ENCODE measurements at regions not wholly inside any gene's neighbourhood (a gene's known extent, or its start where the extent isn't known, plus 50 kb on each side); places are given as distances from the start of the nearest gene placed in this dataset.

DNA sequence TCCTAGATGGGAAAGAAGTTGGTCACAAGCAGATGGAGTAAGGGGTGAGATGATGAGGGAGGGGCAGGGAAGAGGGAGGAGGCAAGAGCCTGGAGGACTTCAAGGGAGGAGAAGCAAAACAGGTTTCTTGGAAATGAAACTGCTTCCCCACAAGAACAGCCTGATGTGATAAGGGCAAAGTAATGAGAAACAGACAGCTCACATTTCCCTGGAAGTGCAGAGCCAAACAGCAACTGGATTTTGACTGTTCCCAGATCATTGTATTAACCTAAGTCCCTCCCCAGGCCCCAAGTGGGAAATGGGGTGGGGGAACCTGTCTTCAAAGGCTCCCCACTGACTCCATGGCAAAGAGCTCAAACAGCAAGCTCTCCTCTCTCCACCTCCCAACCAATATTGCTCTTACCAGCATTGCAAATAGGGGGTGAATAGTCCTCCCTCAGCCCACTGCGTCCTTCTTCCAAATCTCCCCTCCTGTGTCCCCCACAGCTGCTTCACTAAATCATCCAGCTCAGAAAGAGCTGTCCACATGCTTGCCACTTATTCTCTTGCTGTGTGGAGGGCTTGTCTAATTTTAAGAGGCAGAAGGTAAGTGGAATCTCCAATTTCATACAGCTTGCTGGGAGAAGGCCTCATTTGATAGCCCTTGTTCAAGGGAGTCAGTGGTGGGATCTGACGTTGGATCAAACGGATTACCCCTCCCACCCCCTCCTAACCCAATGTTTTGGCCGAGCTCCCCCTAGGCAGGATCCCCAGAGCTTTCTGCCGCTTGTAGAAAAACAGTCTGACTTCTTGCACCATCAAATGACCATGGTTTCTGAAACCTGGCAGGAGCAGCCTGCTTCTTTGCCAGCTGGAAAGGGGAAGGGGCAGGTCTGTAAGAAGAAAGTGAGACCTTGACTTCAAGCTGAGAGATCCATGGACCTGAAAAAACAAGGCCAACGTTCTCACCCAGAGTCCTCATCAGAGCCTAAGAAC lies 56.3 kb upstream of the SMIM36 start:
- TF ChIP-seq, protein P1, sequence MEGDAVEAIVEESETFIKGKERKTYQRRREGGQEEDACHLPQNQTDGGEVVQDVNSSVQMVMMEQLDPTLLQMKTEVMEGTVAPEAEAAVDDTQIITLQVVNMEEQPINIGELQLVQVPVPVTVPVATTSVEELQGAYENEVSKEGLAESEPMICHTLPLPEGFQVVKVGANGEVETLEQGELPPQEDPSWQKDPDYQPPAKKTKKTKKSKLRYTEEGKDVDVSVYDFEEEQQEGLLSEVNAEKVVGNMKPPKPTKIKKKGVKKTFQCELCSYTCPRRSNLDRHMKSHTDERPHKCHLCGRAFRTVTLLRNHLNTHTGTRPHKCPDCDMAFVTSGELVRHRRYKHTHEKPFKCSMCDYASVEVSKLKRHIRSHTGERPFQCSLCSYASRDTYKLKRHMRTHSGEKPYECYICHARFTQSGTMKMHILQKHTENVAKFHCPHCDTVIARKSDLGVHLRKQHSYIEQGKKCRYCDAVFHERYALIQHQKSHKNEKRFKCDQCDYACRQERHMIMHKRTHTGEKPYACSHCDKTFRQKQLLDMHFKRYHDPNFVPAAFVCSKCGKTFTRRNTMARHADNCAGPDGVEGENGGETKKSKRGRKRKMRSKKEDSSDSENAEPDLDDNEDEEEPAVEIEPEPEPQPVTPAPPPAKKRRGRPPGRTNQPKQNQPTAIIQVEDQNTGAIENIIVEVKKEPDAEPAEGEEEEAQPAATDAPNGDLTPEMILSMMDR (IDR thresholded peaks at IDR 0.05): no peak
- TF ChIP-seq POLR2AphosphoS5 (IDR thresholded peaks at IDR 0.05): no peak
- TF ChIP-seq POLR2A (IDR thresholded peaks at IDR 0.05): no peak

All from upper lobe of left lung (tissue), 4 donors.